ENCODE measurements at regions not wholly inside any gene's neighbourhood (a gene's known extent, or its start where the extent isn't known, plus 50 kb on each side); places are given as distances from the start of the nearest gene placed in this dataset.

GRCh38 chr3:181635141-181635540 is 76.6 kb upstream of the SOX2 start:
- H3K9me3 ChIP-seq (ENCODE audit: insufficient read depth, low read length): no peaks in the 10 kb centered on the region
- H4K20me1 ChIP-seq (ENCODE audit: low read depth, low read length): no peaks in the 10 kb centered on the region
- no peak overlapping the region for H3K27ac ChIP-seq (ENCODE audit: low read depth, low read length)
- no peaks in the 10 kb centered on the region for H3F3A ChIP-seq (ENCODE audit: insufficient read depth)
- no peak overlapping the region for H3K9ac ChIP-seq (ENCODE audit: low read length)
- H3K4me3 ChIP-seq (ENCODE audit: insufficient read depth, low read length, poor library complexity, severe bottlenecking): no peak overlapping the region
- no peaks in the 10 kb centered on the region for H3K36me3 ChIP-seq (ENCODE audit: low read length)
- no peak overlapping the region for H2AFZ ChIP-seq (ENCODE audit: low read depth, low read length, severe bottlenecking)
- no peaks in the 10 kb centered on the region for H3K27me3 ChIP-seq (ENCODE audit: low read length)
- TF ChIP-seq CTCF (IDR thresholded peaks at IDR 0.05; ENCODE audit: insufficient read depth, low read length, poor library complexity, severe bottlenecking): no peak
- no peak for TF ChIP-seq EZH2phosphoT487 (conservative IDR thresholded peaks at IDR 0.05; ENCODE audit: low read length)
- no peaks in the 10 kb centered on the region for H3K9me2 ChIP-seq (replicated peaks; ENCODE audit: insufficient read depth, low read length)
- H3K4me2 ChIP-seq (ENCODE audit: low read depth, low read length, poor library complexity, severe bottlenecking): no peak overlapping the region
- H3K79me2 ChIP-seq (ENCODE audit: insufficient read depth, low read length): no peaks in the 10 kb centered on the region

- no peaks in the 10 kb centered on the region for H3K36me3 ChIP-seq (ENCODE audit: low read length)
- H3K9ac ChIP-seq (ENCODE audit: low read length): no peak overlapping the region
- H4K20me1 ChIP-seq (ENCODE audit: low read depth, low read length): no peaks in the 10 kb centered on the region
- H3F3A ChIP-seq (ENCODE audit: insufficient read depth): no peaks in the 10 kb centered on the region
- no peak overlapping the region for H3K4me2 ChIP-seq (ENCODE audit: low read depth, low read length, poor library complexity, severe bottlenecking)
- no peak overlapping the region for H3K27ac ChIP-seq (ENCODE audit: low read depth, low read length)
- H3K9me2 ChIP-seq (replicated peaks; ENCODE audit: insufficient read depth, low read length): no peaks in the 10 kb centered on the region
- no peak for TF ChIP-seq EZH2phosphoT487 (conservative IDR thresholded peaks at IDR 0.05; ENCODE audit: low read length)
- TF ChIP-seq CTCF (IDR thresholded peaks at IDR 0.05; ENCODE audit: insufficient read depth, low read length, poor library complexity, severe bottlenecking): no peak
- H2AFZ ChIP-seq (ENCODE audit: low read depth, low read length, severe bottlenecking): no peak overlapping the region
- H3K4me3 ChIP-seq (ENCODE audit: insufficient read depth, low read length, poor library complexity, severe bottlenecking): no peak overlapping the region
- no peaks in the 10 kb centered on the region for H3K9me3 ChIP-seq (ENCODE audit: insufficient read depth, low read length)
- H3K79me2 ChIP-seq (ENCODE audit: insufficient read depth, low read length): no peaks in the 10 kb centered on the region
- H3K27me3 ChIP-seq (ENCODE audit: low read length): no peaks in the 10 kb centered on the region
These were observed 78.2 kb upstream of the SOX2 start for GRCh38 chr3:181633556-181633955.

GRCh38 chr3:181631901-181632300 is 79.8 kb upstream of the SOX2 start:
- Histone ChIP-seq H3K27ac (ENCODE audit: low read depth, low read length) (no peak overlapping the region), H3K36me3 (ENCODE audit: low read length) (no peaks in the 10 kb centered on the region), H3K27me3 (ENCODE audit: low read length) (no peaks in the 10 kb centered on the region), H3K9me3 (ENCODE audit: insufficient read depth, low read length) (no peaks in the 10 kb centered on the region), H3K9ac (ENCODE audit: low read length) (no peak overlapping the region), H3F3A (ENCODE audit: insufficient read depth) (no peaks in the 10 kb centered on the region), H3K4me3 (ENCODE audit: insufficient read depth, low read length, poor library complexity, severe bottlenecking) (no peak overlapping the region), H3K9me2 (replicated peaks; ENCODE audit: insufficient read depth, low read length) (no peaks in the 10 kb centered on the region), H4K20me1 (ENCODE audit: low read depth, low read length) (no peaks in the 10 kb centered on the region), H2AFZ (ENCODE audit: low read depth, low read length, severe bottlenecking) (no peak overlapping the region), H3K79me2 (ENCODE audit: insufficient read depth, low read length) (no peaks in the 10 kb centered on the region), H3K4me2 (ENCODE audit: low read depth, low read length, poor library complexity, severe bottlenecking) (no peak overlapping the region)
- TF ChIP-seq EZH2phosphoT487 (conservative IDR thresholded peaks at IDR 0.05; ENCODE audit: low read length): no peak
- no peak for TF ChIP-seq CTCF (IDR thresholded peaks at IDR 0.05; ENCODE audit: insufficient read depth, low read length, poor library complexity, severe bottlenecking)

DNA sequence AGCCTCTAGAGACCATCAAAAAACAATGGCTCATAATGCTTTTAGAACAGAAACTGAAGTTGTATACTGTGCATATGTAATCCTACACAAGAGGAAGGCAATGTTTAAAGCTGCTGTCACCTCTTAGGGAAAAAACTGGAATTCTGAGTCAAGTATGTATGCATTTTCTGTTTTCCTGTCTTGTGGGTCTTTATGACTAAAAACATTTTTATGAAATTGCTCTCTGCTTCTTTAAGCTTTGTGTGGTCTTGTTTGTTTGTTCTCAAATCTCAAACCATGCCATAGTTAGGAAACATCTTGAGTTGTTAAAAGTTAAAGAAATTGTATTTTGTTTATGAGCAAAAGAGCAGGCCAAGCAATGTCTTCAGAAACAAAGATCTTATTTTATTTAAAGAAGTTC is 80.9 kb upstream of the SOX2 start:
- Histone ChIP-seq H3K27me3 (ENCODE audit: low read length) (no peaks in the 10 kb centered on the region), H3K4me3 (ENCODE audit: insufficient read depth, low read length, poor library complexity, severe bottlenecking) (no peak overlapping the region), H3K79me2 (ENCODE audit: insufficient read depth, low read length) (no peaks in the 10 kb centered on the region), H4K20me1 (ENCODE audit: low read depth, low read length) (no peaks in the 10 kb centered on the region), H3K9me2 (replicated peaks; ENCODE audit: insufficient read depth, low read length) (no peaks in the 10 kb centered on the region), H3K36me3 (ENCODE audit: low read length) (no peaks in the 10 kb centered on the region), H3K9me3 (ENCODE audit: insufficient read depth, low read length) (no peaks in the 10 kb centered on the region), H2AFZ (ENCODE audit: low read depth, low read length, severe bottlenecking) (no peak overlapping the region), H3K4me2 (ENCODE audit: low read depth, low read length, poor library complexity, severe bottlenecking) (no peak overlapping the region), H3K27ac (ENCODE audit: low read depth, low read length) (no peak overlapping the region), H3F3A (ENCODE audit: insufficient read depth) (no peaks in the 10 kb centered on the region), H3K9ac (ENCODE audit: low read length) (no peak overlapping the region)
- TF ChIP-seq EZH2phosphoT487 (conservative IDR thresholded peaks at IDR 0.05; ENCODE audit: low read length): no peak
- no peak for TF ChIP-seq CTCF (IDR thresholded peaks at IDR 0.05; ENCODE audit: insufficient read depth, low read length, poor library complexity, severe bottlenecking)

Data from SU-DHL-6 (cell line).